Neuronal stem cell (in vitro differentiated cells): ENCODE measurements at regions not wholly inside any gene's neighbourhood (a gene's known extent, or its start where the extent isn't known, plus 50 kb on each side); places are given as distances from the start of the nearest gene placed in this dataset.
"Not testable (repeated sequence)": the region's sequence is repeated elsewhere in the genome, so short reads cannot be mapped to it uniquely, and the experiment has no call there.

Experiments
- DNase-seq: peaks from one replicate; pipeline ENCODE4 v3.0.0-alpha.2; 2013; ENCODE audit warnings: low spot score
- H2AFZ ChIP-seq: one replicate; pipeline ENCODE4 v1.6.1; 2013; ENCODE audit warnings: mild to moderate bottlenecking, low read length, inconsistent platforms
- H2AK5ac ChIP-seq: 2 replicates; pipeline ENCODE4 v1.6.1; 2013; ENCODE audit warnings: low read depth, mild to moderate bottlenecking, inconsistent platforms, low read length, moderate library complexity, mixed read lengths
- H2BK120ac ChIP-seq: 2 replicates; pipeline ENCODE4 v1.6.1; 2013; ENCODE audit warnings: low read depth, mild to moderate bottlenecking, inconsistent platforms, low read length, moderate library complexity, mixed read lengths
- H2BK12ac ChIP-seq: one replicate; pipeline ENCODE4 v1.6.1; 2013; ENCODE audit warnings: low read length, inconsistent platforms
- H2BK15ac ChIP-seq: 2 replicates; pipeline ENCODE4 v1.6.1; 2013; ENCODE audit warnings: mild to moderate bottlenecking, low read length, inconsistent platforms, mixed read lengths
- H2BK5ac ChIP-seq: one replicate; pipeline ENCODE4 v1.6.1; 2013; ENCODE audit warnings: inconsistent platforms, mild to moderate bottlenecking, low read length, moderate library complexity
- H3K14ac ChIP-seq: one replicate; pipeline ENCODE4 v1.6.1; 2013; ENCODE audit warnings: low read length, inconsistent platforms
- H3K18ac ChIP-seq: 2 replicates; pipeline ENCODE4 v1.6.1; 2013; ENCODE audit warnings: low read length, inconsistent platforms
- H3K23ac ChIP-seq: 2 replicates; pipeline ENCODE4 v1.6.1; 2013; ENCODE audit warnings: low read depth, mild to moderate bottlenecking, mixed read lengths, low read length, inconsistent platforms; ENCODE audit not compliant: poor library complexity
- H3K27ac ChIP-seq: replicated peaks from 3 replicates; pipeline ENCODE4 v1.5.1; 2013; ENCODE audit warnings: low read length, inconsistent platforms
- H3K27me3 ChIP-seq, 3 experiments: 2 replicates each; pipeline ENCODE4 v1.6.1; 2013; ENCODE audit warnings: low read length in 3 of 3, mild to moderate bottlenecking in 2 of 3, inconsistent platforms in 1 of 3, low read depth in 1 of 3, mixed read lengths in 1 of 3, moderate library complexity in 1 of 3; ENCODE audit not compliant: control insufficient read depth in 3 of 3, insufficient read depth in 3 of 3
- H3K36me3 ChIP-seq, 2 donors: replicated peaks in 1 of 2; 2 replicates each; pipeline ENCODE4 v1.6.1; 2013; ENCODE audit warnings: low read length in 2 of 2; ENCODE audit not compliant: control insufficient read depth in 2 of 2, insufficient read depth in 2 of 2
- H3K4ac ChIP-seq: 2 replicates; pipeline ENCODE4 v1.6.1; 2013; ENCODE audit warnings: inconsistent platforms, mild to moderate bottlenecking, low read length, moderate library complexity
- H3K4me1 ChIP-seq, 2 donors: 1 replicate in 1 of 2; 2 replicates in 1 of 2; pipeline ENCODE4 v1.6.1; 2013; ENCODE audit warnings: low read length in 2 of 2, low read depth in 1 of 2; ENCODE audit not compliant: control insufficient read depth in 2 of 2, insufficient read depth in 1 of 2
- H3K4me2 ChIP-seq: one replicate; pipeline ENCODE4 v1.6.1; 2013; ENCODE audit warnings: mild to moderate bottlenecking, low read length, inconsistent platforms; ENCODE audit not compliant: insufficient read depth, poor library complexity, severe bottlenecking
- H3K4me3 ChIP-seq, 2 donors: 2 replicates each; pipeline ENCODE4 v1.5.1; 2013; ENCODE audit warnings: low read length in 2 of 2, mild to moderate bottlenecking in 2 of 2, inconsistent platforms in 1 of 2, moderate library complexity in 1 of 2
- H3K79me1 ChIP-seq: one replicate; pipeline ENCODE4 v1.6.1; 2013; ENCODE audit warnings: low read depth, mild to moderate bottlenecking, inconsistent platforms, low read length, moderate library complexity
- H3K9ac ChIP-seq: one replicate; pipeline ENCODE4 v1.6.1; 2013; ENCODE audit warnings: mild to moderate bottlenecking, low read depth, low read length, inconsistent platforms; ENCODE audit not compliant: poor library complexity
- H3K9me3 ChIP-seq, 2 donors: replicated peaks in 1 of 2; 2 replicates each; pipeline versions ENCODE3 to v1.6.1; 2013; ENCODE audit warnings: low read length in 2 of 2, mild to moderate bottlenecking in 2 of 2, inconsistent platforms in 1 of 2, low read depth in 1 of 2, mixed read lengths in 1 of 2, moderate library complexity in 1 of 2; ENCODE audit not compliant: control insufficient read depth in 2 of 2, insufficient read depth in 1 of 2
- H4K8ac ChIP-seq: one replicate; pipeline ENCODE4 v1.6.1; 2013; ENCODE audit warnings: low read depth, mild to moderate bottlenecking, inconsistent platforms, low read length, moderate library complexity
- H4K91ac ChIP-seq: one replicate; pipeline ENCODE4 v1.6.1; 2013; ENCODE audit warnings: low read length, low read depth, mild to moderate bottlenecking, inconsistent platforms; ENCODE audit not compliant: poor library complexity
- WGBS, 2 donors: extraction: QIAGEN DNeasy Blood & Tissue Kit; methylation state at CpG; one replicate each; pipeline ENCODE4 v1.1.7; 2013; ENCODE audit warnings: missing lambda C conversion rate in 2 of 2, mixed read lengths in 1 of 2; ENCODE audit not compliant: insufficient read length in 2 of 2, insufficient replicate concordance in 1 of 2; ENCODE audit errors: extremely low coverage in 2 of 2; 5-methylcytosine and 5-hydroxymethylcytosine counted together

GRCh38 chr17:72786-73185 is 64.6 kb upstream of the SCGB1C2 start:
- H3K4ac ChIP-seq, H3K4me2 ChIP-seq, H3K9me3 ChIP-seq, H3K27me3 ChIP-seq, H3K79me1 ChIP-seq, H4K91ac ChIP-seq, H3K9ac ChIP-seq, H2AK5ac ChIP-seq, H4K8ac ChIP-seq, H3K36me3 ChIP-seq, H3K4me1 ChIP-seq, H2BK12ac ChIP-seq, H2BK5ac ChIP-seq, H3K23ac ChIP-seq, H3K14ac ChIP-seq, H2AFZ ChIP-seq, H3K27ac ChIP-seq, H2BK120ac ChIP-seq, H3K4me3 ChIP-seq, H2BK15ac ChIP-seq, H3K18ac ChIP-seq: not testable (repeated sequence)
- peak; percentile 0 for DNase-seq
- WGBS, 2 donors: no CpG with 5 or more reads among the region's 9 CpGs
